GM13976 (cell line): ENCODE measurements at regions not wholly inside any gene's neighbourhood (a gene's known extent, or its start where the extent isn't known, plus 50 kb on each side); places are given as distances from the start of the nearest gene placed in this dataset.

Experiments
- DNase-seq: peaks from one replicate; pipeline ENCODE4 v3.0.0; 2012; ENCODE audit warnings: low spot score
- in situ Hi-C: fragments of 300-500 bp; cut with MboI; formaldehyde crosslinking; loops from one replicate; pipeline ENCODE4 v1.12.0; 2022; ENCODE audit warnings: low sequenced_read_pairs, mixed read lengths, inconsistent platforms; ENCODE audit not compliant: unreplicated experiment
- TF ChIP-seq, protein P1 (sequence below): IDR thresholded peaks from 2 replicates; pipeline ENCODE4 v1.5.1; 2012; ENCODE audit warnings: borderline replicate concordance, mild to moderate bottlenecking; ENCODE audit not compliant: insufficient read depth; ENCODE audit errors: extremely low read depth, missing control alignments, control extremely low read depth

DNA sequence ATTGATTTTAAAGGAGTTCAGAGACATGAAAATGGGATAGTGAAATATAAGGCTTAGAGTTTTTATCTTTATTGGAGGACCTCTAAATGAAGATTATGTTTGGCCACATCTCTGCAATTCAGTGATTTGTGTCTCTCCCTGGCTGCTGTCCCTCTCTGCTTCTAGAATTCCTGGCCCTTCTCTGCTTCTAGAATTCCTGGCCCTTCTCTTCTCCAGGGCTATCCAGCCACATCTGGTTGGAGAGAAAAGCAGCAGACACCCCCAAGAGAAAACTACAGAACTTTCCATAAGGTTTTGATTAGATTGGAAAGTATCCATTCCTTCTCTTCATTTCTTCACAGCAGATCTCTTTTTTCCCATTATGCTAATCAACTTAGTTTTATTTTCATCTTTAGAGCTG is 135.5 kb downstream of the NPY start:
- TF ChIP-seq, protein P1, sequence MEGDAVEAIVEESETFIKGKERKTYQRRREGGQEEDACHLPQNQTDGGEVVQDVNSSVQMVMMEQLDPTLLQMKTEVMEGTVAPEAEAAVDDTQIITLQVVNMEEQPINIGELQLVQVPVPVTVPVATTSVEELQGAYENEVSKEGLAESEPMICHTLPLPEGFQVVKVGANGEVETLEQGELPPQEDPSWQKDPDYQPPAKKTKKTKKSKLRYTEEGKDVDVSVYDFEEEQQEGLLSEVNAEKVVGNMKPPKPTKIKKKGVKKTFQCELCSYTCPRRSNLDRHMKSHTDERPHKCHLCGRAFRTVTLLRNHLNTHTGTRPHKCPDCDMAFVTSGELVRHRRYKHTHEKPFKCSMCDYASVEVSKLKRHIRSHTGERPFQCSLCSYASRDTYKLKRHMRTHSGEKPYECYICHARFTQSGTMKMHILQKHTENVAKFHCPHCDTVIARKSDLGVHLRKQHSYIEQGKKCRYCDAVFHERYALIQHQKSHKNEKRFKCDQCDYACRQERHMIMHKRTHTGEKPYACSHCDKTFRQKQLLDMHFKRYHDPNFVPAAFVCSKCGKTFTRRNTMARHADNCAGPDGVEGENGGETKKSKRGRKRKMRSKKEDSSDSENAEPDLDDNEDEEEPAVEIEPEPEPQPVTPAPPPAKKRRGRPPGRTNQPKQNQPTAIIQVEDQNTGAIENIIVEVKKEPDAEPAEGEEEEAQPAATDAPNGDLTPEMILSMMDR, result no peak
- in situ Hi-C loops, result loop anchor here (10.0 to 25.0 kb wide), 3 partner anchors 155 to 668 kb away; partner anchors contain the start of gene PALS2

DNA sequence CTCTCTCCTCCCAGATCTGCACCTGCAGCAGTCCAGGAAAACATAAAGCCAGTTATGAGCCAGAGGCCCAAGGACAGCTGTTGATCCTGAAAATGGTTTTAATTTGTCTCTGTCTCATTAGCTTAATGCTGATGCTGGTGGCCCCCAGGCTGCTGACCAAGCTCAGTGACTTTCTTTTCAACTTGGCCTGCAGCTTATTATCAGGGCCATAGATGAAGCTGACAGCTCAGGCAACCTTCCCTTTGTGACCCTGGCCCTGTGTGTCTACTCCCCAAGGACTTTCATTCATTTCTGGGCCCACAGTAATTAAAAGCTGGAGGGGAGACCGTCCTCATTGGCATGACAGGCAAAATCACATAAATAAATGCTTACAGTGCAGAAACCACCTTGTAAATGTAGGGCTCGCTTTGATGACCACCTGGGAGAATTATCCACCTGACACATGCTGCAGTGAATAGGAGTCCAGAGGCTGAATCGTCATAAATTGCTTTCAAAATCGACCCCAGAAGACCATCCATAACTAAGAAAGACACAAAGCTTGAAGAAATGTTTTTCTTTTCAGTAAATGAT is 138.5 kb downstream of the NPY start:
- TF ChIP-seq, protein P1, result no peak
- in situ Hi-C loops, result loop anchor here (25.0 kb wide), 2 partner anchors 240 to 665 kb away; no protein-coding TSS in a partner anchor
- DNase-seq, result no peak

More for the DNA sequence above, 135.5 kb downstream of the NPY start:
- no peak for DNase-seq

DNA sequence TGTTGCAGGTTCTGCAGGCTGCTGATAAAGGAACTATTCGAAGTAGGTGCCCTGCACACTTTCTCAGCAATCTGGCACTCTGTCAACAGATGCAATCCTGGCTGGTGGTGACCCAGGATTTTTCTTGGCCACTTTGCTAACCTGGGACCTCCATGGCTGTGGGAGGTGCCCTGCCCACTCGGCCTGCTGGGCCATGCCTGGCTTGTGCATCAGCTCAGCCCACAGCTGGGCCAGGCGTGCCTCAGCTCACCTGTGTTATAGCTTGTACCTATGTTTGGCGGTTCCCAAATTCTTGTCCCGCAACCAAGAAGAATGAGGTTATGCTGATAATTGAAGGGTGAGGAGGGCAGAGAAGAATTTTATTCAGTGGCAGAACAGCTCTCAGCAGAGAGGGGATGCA is 141.7 kb downstream of the NPY start:
- TF ChIP-seq, protein P1, result no peak

DNA sequence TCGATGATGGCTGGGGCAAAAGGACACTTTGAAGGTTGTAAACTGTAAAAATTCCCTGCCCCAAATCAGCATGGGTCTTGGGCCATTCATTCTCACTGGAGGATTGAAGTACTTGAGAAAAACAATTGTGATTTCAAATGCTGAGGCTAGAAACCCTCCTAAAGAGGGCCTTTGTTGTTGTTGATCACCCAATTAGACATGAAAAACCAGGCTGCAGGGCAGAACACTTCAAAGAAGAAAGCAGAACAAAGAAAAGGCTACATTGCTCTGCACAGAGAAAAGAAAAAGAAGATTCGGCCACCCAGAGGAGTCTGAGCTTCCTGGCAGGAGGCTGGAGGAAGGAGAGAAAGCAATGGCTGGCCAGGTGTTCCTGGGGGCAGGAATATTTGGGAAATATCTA is 143.1 kb downstream of the NPY start:
- no peak for DNase-seq
- TF ChIP-seq, protein P1, result no peak
- in situ Hi-C loops, result no loop called here

More for the DNA sequence above, 141.7 kb downstream of the NPY start:
- no peak for DNase-seq
- in situ Hi-C loops, result no loop called here

DNA sequence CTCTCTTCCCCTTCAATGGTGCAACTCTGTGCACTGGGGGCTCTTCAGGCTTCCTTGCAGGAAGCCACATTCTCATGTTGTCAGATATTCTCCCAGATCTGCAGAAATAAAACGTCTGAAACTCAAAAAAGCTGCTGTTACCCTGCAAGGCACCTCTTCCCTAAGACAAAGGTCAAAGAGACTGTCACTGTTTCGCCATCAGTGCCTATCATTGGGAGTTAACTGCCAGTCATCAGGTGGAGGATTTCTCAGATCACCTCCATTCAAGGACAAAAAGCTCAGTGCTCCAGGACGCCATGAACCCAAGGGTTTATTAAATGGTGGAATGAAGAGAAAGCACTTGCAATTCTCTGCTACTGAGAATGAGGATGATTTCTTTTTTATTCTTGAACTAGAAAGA is 144.6 kb upstream of the PALS2 start:
- DNase-seq, result no peak
- in situ Hi-C loops, result no loop called here
- TF ChIP-seq, protein P1, result no peak

DNA sequence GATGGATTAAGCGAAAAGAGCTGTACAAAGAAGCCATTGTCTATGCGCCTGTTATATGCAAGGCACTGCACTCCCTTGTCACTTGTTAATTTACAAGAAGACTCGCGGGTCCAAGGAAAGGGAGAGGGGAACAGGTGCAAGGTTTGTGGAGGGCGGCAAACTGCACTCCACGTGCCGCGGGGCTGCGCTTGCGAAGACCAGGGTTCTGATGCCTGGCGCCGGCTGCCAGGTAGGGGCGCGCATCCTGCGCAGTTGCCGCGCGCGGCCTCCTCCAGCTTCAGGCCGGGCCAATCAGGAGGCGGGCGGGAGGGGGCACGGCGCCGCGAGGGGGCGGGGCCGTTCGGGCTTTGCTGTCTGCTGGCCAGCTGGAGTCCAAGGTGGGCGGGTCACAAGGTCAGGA is 140.6 kb upstream of the PALS2 start:
- in situ Hi-C loops, result no loop called here
- no peak for DNase-seq
- TF ChIP-seq, protein P1, result no peak
